HepG2 (cell line): ENCODE measurements at regions not wholly inside any gene's neighbourhood (a gene's known extent, or its start where the extent isn't known, plus 50 kb on each side); places are given as distances from the start of the nearest gene placed in this dataset.

Experiments
- ATAC-seq: fragments of 200-7000 bp; cut with Tn5 transposase; 3 replicates; pipeline ENCODE4 v1.9.1; 2020; ENCODE audit warnings: mild to moderate bottlenecking, moderate library complexity
- BruUV-seq: library from RNA; stranded (reverse); fragments of 400-500 nt; replicated peaks from 2 replicates; lab custom pipeline; 2021; lab: Mats Ljungman, UMichigan
- CTCF ChIA-PET: fragments of 300-600 bp; formaldehyde crosslinking; extraction: SDS; loops from one replicate; lab custom pipeline; 2021; ENCODE audit warnings: low total read pairs, inconsistent platforms, low intra/inter-chr PET ratio; lab: Yijun Ruan, JAX
- POLR2A ChIA-PET: fragments of 350-600 bp; sonication (Branson Sonifier 250); formaldehyde crosslinking; loops from one replicate; lab custom pipeline; 2020; ENCODE audit warnings: antibody characterized with exemption, inconsistent platforms; lab: Yijun Ruan, JAX
- DNase-seq: peaks from one replicate; pipeline ENCODE4 v3.0.0-alpha.2; 2015; ENCODE audit warnings: low spot score
- FAIRE-seq: peaks from 3 replicates; lab custom pipeline; 2011; peaks lifted over from hg19 to GRCh38; lab: Jason Lieb, UNC
- H2AFZ ChIP-seq: one replicate; pipeline ENCODE4 v1.6.1; 2011; ENCODE audit warnings: low read length, inconsistent platforms
- H3K27ac ChIP-seq: fragments of 300-600 bp; 3 replicates; pipeline ENCODE4 v1.8.0; 2011; ENCODE audit warnings: mixed run types, mild to moderate bottlenecking, mixed read lengths, low read length, inconsistent platforms; ENCODE audit not compliant: insufficient read depth; ENCODE audit errors: extremely low read length
- H3K27me3 ChIP-seq, 2 experiments: fragments of 200-600 bp in 1 of 2; 2 replicates in 1 of 2; 3 replicates in 1 of 2; pipeline versions ENCODE4 v1.6.0 to v1.8.0; 2011; ENCODE audit warnings: low read length in 2 of 2, mild to moderate bottlenecking in 2 of 2, moderate library complexity in 2 of 2, inconsistent platforms in 1 of 2; ENCODE audit not compliant: insufficient read depth in 2 of 2, control insufficient read depth in 1 of 2
- H3K36me3 ChIP-seq, 2 experiments: fragments of 200-600 bp in 1 of 2; replicated peaks in 1 of 2; 2 replicates in 1 of 2; 3 replicates in 1 of 2; pipeline versions ENCODE4 v1.5.1 to v1.8.0; 2011; ENCODE audit warnings: low read length in 2 of 2, inconsistent platforms in 1 of 2; ENCODE audit not compliant: insufficient read depth in 2 of 2, control insufficient read depth in 1 of 2
- H3K4me1 ChIP-seq: 2 replicates; pipeline ENCODE4 v1.5.1; 2012; ENCODE audit warnings: low read length, inconsistent platforms; ENCODE audit not compliant: insufficient read depth
- H3K4me2 ChIP-seq: 2 replicates; pipeline ENCODE4 v1.6.0; 2011; ENCODE audit warnings: low read depth, low read length, inconsistent platforms
- H3K4me3 ChIP-seq, 3 experiments: fragments of 200-600 bp in 1 of 3; sonication (generic), shearing (Covaris generic) in 1 of 3; replicated peaks in 1 of 3; 2 replicates each; pipeline ENCODE4 v1.5.1; 2011 to 2016; ENCODE audit warnings: low read length in 3 of 3, inconsistent platforms in 2 of 3, low read depth in 2 of 3, mild to moderate bottlenecking in 2 of 3, control low read depth in 1 of 3, mixed read lengths in 1 of 3; ENCODE audit not compliant: insufficient read depth in 1 of 3
- H3K79me2 ChIP-seq: one replicate; pipeline ENCODE4 v1.6.1; 2011; ENCODE audit warnings: low read length, inconsistent platforms; ENCODE audit not compliant: insufficient read depth
- H3K9ac ChIP-seq: 2 replicates; pipeline ENCODE4 v1.6.0; 2011; ENCODE audit warnings: mild to moderate bottlenecking, low read depth, low read length, inconsistent platforms; ENCODE audit not compliant: insufficient read depth
- H3K9me3 ChIP-seq: 2 replicates; pipeline ENCODE4 v1.5.1; 2012; ENCODE audit warnings: mild to moderate bottlenecking, low read length
- H4K20me1 ChIP-seq: 2 replicates; pipeline ENCODE4 v1.6.0; 2011; ENCODE audit warnings: inconsistent platforms, mild to moderate bottlenecking, low read length, moderate library complexity; ENCODE audit not compliant: insufficient read depth
- POLR2A ChIP-seq, 2 experiments: IDR thresholded peaks; 2 replicates each; pipeline ENCODE4 v1.6.1; 2011; ENCODE audit warnings: low read depth in 2 of 2, low read length in 2 of 2, mild to moderate bottlenecking in 1 of 2, moderate library complexity in 1 of 2; ENCODE audit not compliant: insufficient read depth in 1 of 2
- WGBS: methylation state at CpG from one replicate; pipeline ENCODE4 v1.1.6; 2017; ENCODE audit warnings: low lambda C conversion rate; 5-methylcytosine and 5-hydroxymethylcytosine counted together
- in situ Hi-C: cut with HindIII; loops from 2 replicates; pipeline ENCODE4 v1.10.0; 2017; ENCODE audit warnings: low pct_unique_long_range_greater_than_20kb; ENCODE audit not compliant: extremely low pct_ligation_motif_present
- intact Hi-C: fragments of 100-400 bp; cut with micrococcal nuclease; formaldehyde crosslinking; loops from one replicate; pipeline ENCODE4 v1.10.0; 2022; ENCODE audit not compliant: unreplicated experiment

GRCh38 chr5:160169326-160169725, 50.1 kb upstream of the PWWP2A start:
- intact Hi-C loops (loop anchor here (5.0 kb wide), 1 partner anchor 52 kb away; the partner anchor contains the start of gene PWWP2A), in situ Hi-C loops (no loop called here)
- no peaks in the 10 kb centered on the region for H3K79me2 ChIP-seq
- H3K4me1 ChIP-seq: peaks cover 38% of the 10 kb centered on the region
- no peak overlapping the region for H3K27ac ChIP-seq
- no peaks in the 10 kb centered on the region; a peak in 1 of 5 replicates for H3K27me3 ChIP-seq
- no peak overlapping the region for H2AFZ ChIP-seq
- no peaks in the 10 kb centered on the region for H4K20me1 ChIP-seq
- BruUV-seq: no TSS peak
- CTCF ChIA-PET: no interaction called here
- WGBS: 10% methylated on average over 3 of the region's 3 CpGs
- no peaks in the 10 kb centered on the region for H3K9me3 ChIP-seq
- H3K9ac ChIP-seq: no peak overlapping the region
- peak overlapping the region; percentile 35; the same call in 1 of the 2 replicates for H3K4me2 ChIP-seq
- H3K36me3 ChIP-seq: no peaks in the 10 kb centered on the region
- DNase-seq (no peak), ATAC-seq (no peak), FAIRE-seq (no peak)
- no peak overlapping the region for H3K4me3 ChIP-seq
- TF ChIP-seq POLR2A (IDR thresholded peaks at IDR 0.05; ENCODE audit: insufficient read depth in 1 of 2, low read depth in 2 of 2, low read length in 2 of 2): no peak
- POLR2A ChIA-PET: no interaction called here
